ENCODE measurements at regions not wholly inside any gene's neighbourhood (a gene's known extent, or its start where the extent isn't known, plus 50 kb on each side); places are given as distances from the start of the nearest gene placed in this dataset.

DNA sequence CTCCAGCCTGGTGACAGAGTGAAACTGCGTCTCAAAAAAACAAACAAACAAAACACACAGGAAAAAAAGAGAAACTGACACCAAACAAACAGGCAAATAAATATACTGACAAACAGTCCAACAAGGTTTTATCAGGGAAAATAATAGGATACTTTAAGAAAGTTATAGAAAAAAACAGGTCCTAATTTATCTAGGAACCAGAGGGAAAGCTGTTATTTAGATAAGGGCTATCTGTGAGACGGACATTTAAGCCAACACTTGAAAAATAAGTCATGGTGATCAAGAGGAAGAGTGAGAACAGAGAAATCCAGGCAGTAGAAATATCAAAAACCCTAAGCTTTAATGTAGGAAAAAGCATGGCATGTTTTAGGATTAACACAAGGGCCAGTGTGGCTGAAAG, 68.9 kb downstream of the FAM217A start:
- TF ChIP-seq, protein P1, sequence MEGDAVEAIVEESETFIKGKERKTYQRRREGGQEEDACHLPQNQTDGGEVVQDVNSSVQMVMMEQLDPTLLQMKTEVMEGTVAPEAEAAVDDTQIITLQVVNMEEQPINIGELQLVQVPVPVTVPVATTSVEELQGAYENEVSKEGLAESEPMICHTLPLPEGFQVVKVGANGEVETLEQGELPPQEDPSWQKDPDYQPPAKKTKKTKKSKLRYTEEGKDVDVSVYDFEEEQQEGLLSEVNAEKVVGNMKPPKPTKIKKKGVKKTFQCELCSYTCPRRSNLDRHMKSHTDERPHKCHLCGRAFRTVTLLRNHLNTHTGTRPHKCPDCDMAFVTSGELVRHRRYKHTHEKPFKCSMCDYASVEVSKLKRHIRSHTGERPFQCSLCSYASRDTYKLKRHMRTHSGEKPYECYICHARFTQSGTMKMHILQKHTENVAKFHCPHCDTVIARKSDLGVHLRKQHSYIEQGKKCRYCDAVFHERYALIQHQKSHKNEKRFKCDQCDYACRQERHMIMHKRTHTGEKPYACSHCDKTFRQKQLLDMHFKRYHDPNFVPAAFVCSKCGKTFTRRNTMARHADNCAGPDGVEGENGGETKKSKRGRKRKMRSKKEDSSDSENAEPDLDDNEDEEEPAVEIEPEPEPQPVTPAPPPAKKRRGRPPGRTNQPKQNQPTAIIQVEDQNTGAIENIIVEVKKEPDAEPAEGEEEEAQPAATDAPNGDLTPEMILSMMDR (IDR thresholded peaks at IDR 0.05) = no peak
- no peak for TF ChIP-seq EZH2 (IDR thresholded peaks at IDR 0.05; ENCODE audit: borderline replicate concordance, insufficient read depth, low read depth, low read length, poor library complexity, severe bottlenecking)

Data from B cell (primary cell).